Neural progenitor cell (in vitro differentiated cells): ENCODE measurements at regions not wholly inside any gene's neighbourhood (a gene's known extent, or its start where the extent isn't known, plus 50 kb on each side); places are given as distances from the start of the nearest gene placed in this dataset.

Experiments used
- DNase-seq: peaks from one replicate; pipeline ENCODE4 v3.0.0-alpha.2; 2016; ENCODE audit warnings: low spot score
- H2AFZ ChIP-seq: fragments of 200-600 bp; sonication (generic); replicated peaks from 2 replicates; pipeline ENCODE4 v1.6.1; 2016; ENCODE audit warnings: antibody characterized with exemption
- H3F3A ChIP-seq: fragments of 200-600 bp; sonication (generic); 2 replicates; pipeline ENCODE4 v1.6.1; 2016; ENCODE audit warnings: antibody characterized with exemption, low read depth
- H3K27ac ChIP-seq: fragments of 200-600 bp; sonication (generic); 2 replicates; pipeline ENCODE4 v1.5.1; 2016; ENCODE audit warnings: mild to moderate bottlenecking
- H3K27me3 ChIP-seq: fragments of 200-600 bp; sonication (generic); 2 replicates; pipeline ENCODE4 v1.6.1; 2016; ENCODE audit warnings: mild to moderate bottlenecking, moderate library complexity
- H3K36me3 ChIP-seq: fragments of 200-600 bp; sonication (generic); 2 replicates; pipeline ENCODE4 v1.5.1; 2016
- H3K4me1 ChIP-seq: fragments of 200-600 bp; sonication (generic); 2 replicates; pipeline ENCODE4 v1.6.1; 2016; ENCODE audit warnings: mixed run types
- H3K4me2 ChIP-seq: fragments of 200-600 bp; sonication (generic); 2 replicates; pipeline ENCODE4 v1.6.1; 2016
- H3K4me3 ChIP-seq: fragments of 200-600 bp; sonication (generic); 2 replicates; pipeline ENCODE4 v1.5.1; 2016
- H3K79me2 ChIP-seq: fragments of 200-600 bp; sonication (generic); 2 replicates; pipeline ENCODE4 v1.6.1; 2016; ENCODE audit warnings: low read depth
- H3K9ac ChIP-seq: fragments of 200-600 bp; sonication (generic); 2 replicates; pipeline ENCODE4 v1.6.1; 2016
- H3K9me3 ChIP-seq: fragments of 200-600 bp; sonication (generic); 2 replicates; pipeline ENCODE4 v1.5.1; 2016; ENCODE audit warnings: low read depth
- H4K20me1 ChIP-seq: fragments of 200-600 bp; sonication (generic); 2 replicates; pipeline ENCODE4 v1.6.1; 2016; ENCODE audit warnings: low read depth
- H3K27ac Mint-ChIP-seq: 3 replicates; pipeline ENCODE4 v1.8.0; 2021; ENCODE audit warnings: mixed read lengths
- H3K27me3 Mint-ChIP-seq: 2 replicates; pipeline ENCODE4 v1.8.0; 2022; ENCODE audit warnings: low read depth, mild to moderate bottlenecking, inconsistent platforms, moderate library complexity, mixed read lengths; ENCODE audit not compliant: insufficient read depth
- H3K36me3 Mint-ChIP-seq: 3 replicates; pipeline ENCODE4 v1.8.0; 2021; ENCODE audit warnings: mixed read lengths
- H3K4me1 Mint-ChIP-seq: 3 replicates; pipeline ENCODE4 v1.8.0; 2021; ENCODE audit warnings: mixed read lengths
- H3K4me3 Mint-ChIP-seq: 3 replicates; pipeline ENCODE4 v1.8.0; 2021; ENCODE audit warnings: mild to moderate bottlenecking, moderate library complexity, mixed read lengths
- H3K9me3 Mint-ChIP-seq: 3 replicates; pipeline ENCODE4 v1.8.0; 2020; ENCODE audit warnings: mixed read lengths
- CTCF ChIP-seq: fragments of 200-600 bp; sonication (generic); IDR thresholded peaks from 2 replicates; pipeline ENCODE4 v1.5.1; 2017; ENCODE audit warnings: antibody characterized with exemption, mild to moderate bottlenecking
- EZH2 ChIP-seq: fragments of 200-600 bp; sonication (generic); IDR thresholded peaks from 2 replicates; pipeline ENCODE4 v1.6.1; 2017; ENCODE audit warnings: antibody characterized with exemption, mild to moderate bottlenecking, moderate library complexity
- EZH2phosphoT487 ChIP-seq: fragments of 200-600 bp; sonication (generic); IDR thresholded peaks from 2 replicates; pipeline ENCODE4 v1.6.1; 2017; ENCODE audit warnings: antibody characterized with exemption

GRCh38 chrX:39504850-39505259 is 592.9 kb downstream of the BCOR start:
- H2AFZ ChIP-seq, result no peak overlapping the region
- no peaks in the 10 kb centered on the region for H3K79me2 ChIP-seq
- Mint-ChIP-seq H3K27me3 (peaks cover 11% of the 10 kb centered on the region), H3K9me3 (peaks cover 15% of the 10 kb centered on the region), H3K27ac (no peak overlapping the region), H3K36me3 (no peaks in the 10 kb centered on the region), H3K4me3 (no peak overlapping the region), H3K4me1 (no peaks in the 10 kb centered on the region)
- no peak for TF ChIP-seq CTCF
- no peak for TF ChIP-seq EZH2
- no peak for TF ChIP-seq EZH2phosphoT487
- peaks cover 6% of the 10 kb centered on the region for H3F3A ChIP-seq
- H3K9ac ChIP-seq, result no peak overlapping the region
- H3K27me3 ChIP-seq, result no peaks in the 10 kb centered on the region
- peaks cover 13% of the 10 kb centered on the region for H3K4me1 ChIP-seq
- H3K4me3 ChIP-seq, result no peak overlapping the region
- no peak overlapping the region for H3K27ac ChIP-seq
- no peaks in the 10 kb centered on the region for H3K9me3 ChIP-seq
- no peak overlapping the region for H3K4me2 ChIP-seq
- no peaks in the 10 kb centered on the region for H4K20me1 ChIP-seq
- DNase-seq, result no peak
- H3K36me3 ChIP-seq, result no peaks in the 10 kb centered on the region

GRCh38 chrX:39506131-39506530 is 591.6 kb downstream of the BCOR start:
- H3K4me3 ChIP-seq, result no peak overlapping the region
- peaks cover 6% of the 10 kb centered on the region for H3F3A ChIP-seq
- H3K27me3 Mint-ChIP-seq, result peaks cover 15% of the 10 kb centered on the region
- H3K4me1 ChIP-seq, result peaks cover 13% of the 10 kb centered on the region
- no peak overlapping the region for H3K27ac ChIP-seq
- H3K4me3 Mint-ChIP-seq, result no peak overlapping the region
- no peaks in the 10 kb centered on the region for H3K9me3 ChIP-seq
- H2AFZ ChIP-seq, result no peak overlapping the region
- no peaks in the 10 kb centered on the region for H3K4me1 Mint-ChIP-seq
- no peak overlapping the region for H3K27ac Mint-ChIP-seq
- no peak for DNase-seq
- H3K36me3 Mint-ChIP-seq, result no peaks in the 10 kb centered on the region
- H3K9me3 Mint-ChIP-seq, result peaks cover 16% of the 10 kb centered on the region
- H3K36me3 ChIP-seq, result no peaks in the 10 kb centered on the region
- no peaks in the 10 kb centered on the region for H3K79me2 ChIP-seq
- no peak overlapping the region for H3K4me2 ChIP-seq
- H3K27me3 ChIP-seq, result no peaks in the 10 kb centered on the region
- TF ChIP-seq CTCF (no peak), EZH2phosphoT487 (no peak), EZH2 (no peak)
- no peaks in the 10 kb centered on the region for H4K20me1 ChIP-seq
- H3K9ac ChIP-seq, result no peak overlapping the region

- peaks cover 6% of the 10 kb centered on the region for H3F3A ChIP-seq
- no peak overlapping the region for H3K4me3 Mint-ChIP-seq
- H3K36me3 Mint-ChIP-seq, result no peaks in the 10 kb centered on the region
- H3K27me3 Mint-ChIP-seq, result peaks cover 14% of the 10 kb centered on the region
- peak overlapping the region; percentile 72 for H2AFZ ChIP-seq
- TF ChIP-seq CTCF (no peak), EZH2 (no peak), EZH2phosphoT487 (no peak)
- H3K27ac Mint-ChIP-seq, result no peak overlapping the region
- DNase-seq, result peak; percentile 55
- H4K20me1 ChIP-seq, result no peaks in the 10 kb centered on the region
- H3K4me1 Mint-ChIP-seq, result no peaks in the 10 kb centered on the region
- H3K4me3 ChIP-seq, result no peak overlapping the region
- peak overlapping the region; percentile 46 for H3K27ac ChIP-seq
- H3K79me2 ChIP-seq, result no peaks in the 10 kb centered on the region
- H3K36me3 ChIP-seq, result no peaks in the 10 kb centered on the region
- no peak overlapping the region for H3K9ac ChIP-seq
- H3K4me2 ChIP-seq, result no peak overlapping the region
- peaks cover 13% of the 10 kb centered on the region for H3K4me1 ChIP-seq
- H3K27me3 ChIP-seq, result no peaks in the 10 kb centered on the region
- H3K9me3 ChIP-seq, result no peaks in the 10 kb centered on the region
- peaks cover 16% of the 10 kb centered on the region for H3K9me3 Mint-ChIP-seq
Measured at GRCh38 chrX:39507034-39507433, 590.7 kb downstream of the BCOR start.
